DMS153 (cell line): ENCODE measurements at regions not wholly inside any gene's neighbourhood (a gene's known extent, or its start where the extent isn't known, plus 50 kb on each side); places are given as distances from the start of the nearest gene placed in this dataset.

ENCODE experiments used
- DNase-seq: peaks from one replicate; lab custom pipeline; 2025; lab: John Stamatoyannopoulos, UW

- DNase-seq: no peak
Measured at GRCh38 chr4:129167640-129168260, 71.8 kb downstream of the C4orf33 start.

GRCh38 chr4:129172181-129172580, 76.2 kb downstream of the C4orf33 start:
- no peak for DNase-seq

- DNase-seq: no peak
Measured at GRCh38 chr4:129176864-129177263, 80.9 kb downstream of the C4orf33 start.

- DNase-seq: no peak
Measured at GRCh38 chr4:129179276-129179675, 83.3 kb downstream of the C4orf33 start.

- DNase-seq: no peak
Measured at GRCh38 chr4:129189630-129190029, 93.7 kb downstream of the C4orf33 start.

- no peak for DNase-seq
Measured at GRCh38 chr4:129193357-129194100, 97.6 kb downstream of the C4orf33 start.

- no peak for DNase-seq
Measured at GRCh38 chr4:129208481-129208880, 112.5 kb downstream of the C4orf33 start.

GRCh38 chr4:129213692-129214091, 117.7 kb downstream of the C4orf33 start:
- DNase-seq: no peak

GRCh38 chr4:129218360-129218759, 122.4 kb downstream of the C4orf33 start:
- DNase-seq: peak; percentile 54

- DNase-seq: no peak
Measured at GRCh38 chr4:129218897-129219296, 122.9 kb downstream of the C4orf33 start.

GRCh38 chr4:129220254-129220653, 124.3 kb downstream of the C4orf33 start:
- DNase-seq: no peak

- DNase-seq: no peak
Measured at GRCh38 chr4:129223945-129224344, 128.0 kb downstream of the C4orf33 start.

GRCh38 chr4:129230846-129231245, 134.9 kb downstream of the C4orf33 start:
- no peak for DNase-seq

- DNase-seq: no peak
Measured at GRCh38 chr4:129231945-129232588, 136.1 kb downstream of the C4orf33 start.

- no peak for DNase-seq
Measured at GRCh38 chr4:129232589-129233337, 136.8 kb downstream of the C4orf33 start.

- peak; percentile 14 for DNase-seq
Measured at GRCh38 chr4:129233691-129234090, 137.7 kb downstream of the C4orf33 start.

GRCh38 chr4:129236351-129236750, 140.4 kb downstream of the C4orf33 start:
- no peak for DNase-seq

GRCh38 chr4:129239088-129239487, 143.1 kb downstream of the C4orf33 start:
- DNase-seq: no peak

- peak; percentile 24 for DNase-seq
Measured at GRCh38 chr4:129240816-129241215, 144.9 kb downstream of the C4orf33 start.

- no peak for DNase-seq
Measured at GRCh38 chr4:129246145-129246544, 150.2 kb downstream of the C4orf33 start.

- DNase-seq: peak; percentile 100
Measured at GRCh38 chr4:129246910-129247461, 151.0 kb downstream of the C4orf33 start.

- no peak for DNase-seq
Measured at GRCh38 chr4:129248621-129249020, 152.7 kb downstream of the C4orf33 start.
